Tibial nerve (tissue), 4 donors: ENCODE measurements at regions not wholly inside any gene's neighbourhood (a gene's known extent, or its start where the extent isn't known, plus 50 kb on each side); places are given as distances from the start of the nearest gene placed in this dataset.

Experiments
- DNase-seq, 2 donors: peaks; one replicate each; pipeline ENCODE4 v3.0.0-alpha.2; 2019; ENCODE audit warnings: low spot score in 2 of 2
- H3K27ac ChIP-seq, 4 donors: fragments of 200-600 bp; sonication (generic) in 3 of 4; one replicate each; pipeline ENCODE4 v1.5.1; 2017 to 2019; ENCODE audit warnings: mild to moderate bottlenecking in 1 of 4
- H3K27me3 ChIP-seq, 2 donors: fragments of 200-600 bp; sonication (generic) in 1 of 2; one replicate each; pipeline versions ENCODE4 v1.5.1 to v1.6.0; 2017 to 2019
- H3K36me3 ChIP-seq, 3 donors: fragments of 200-600 bp; sonication (generic); one replicate each; pipeline ENCODE4 v1.5.1; 2018 to 2019
- H3K4me1 ChIP-seq, 4 donors: fragments of 200-600 bp; sonication (generic) in 3 of 4; one replicate each; pipeline ENCODE4 v1.5.1; 2017 to 2019
- H3K4me3 ChIP-seq, 4 donors: fragments of 200-600 bp; sonication (generic) in 3 of 4; one replicate each; pipeline ENCODE4 v1.5.1; 2017 to 2019; ENCODE audit warnings: mild to moderate bottlenecking in 1 of 4, moderate library complexity in 1 of 4
- H3K9me3 ChIP-seq, 4 donors: fragments of 200-600 bp; sonication (generic) in 3 of 4; one replicate each; pipeline ENCODE4 v1.5.1; 2017 to 2019
- CTCF ChIP-seq, 5 experiments: fragments of 200-600 bp in 3 of 5; fragments of 450-650 bp in 2 of 5; sonication (generic) in 3 of 5; IDR thresholded peaks; one replicate each; pipeline ENCODE4 v1.5.1; 2016 to 2019; ENCODE audit warnings: antibody characterized with exemption in 5 of 5, mild to moderate bottlenecking in 3 of 5, moderate library complexity in 2 of 5
- EP300 ChIP-seq, 2 donors: sonication (generic); formaldehyde crosslinking; IDR thresholded peaks; one replicate each; pipeline ENCODE4 v1.6.1; 2017; ENCODE audit warnings: antibody characterized with exemption in 2 of 2, mild to moderate bottlenecking in 1 of 2
- POLR2A ChIP-seq, 2 donors: fragments of 450-650 bp; IDR thresholded peaks; one replicate each; pipeline ENCODE4 v1.6.1; 2017; ENCODE audit warnings: antibody characterized with exemption in 2 of 2, mild to moderate bottlenecking in 2 of 2, moderate library complexity in 2 of 2
- WGBS, 2 donors: methylation state at CpG; one replicate each; pipeline ENCODE4 v1.1.5; 2018; 5-methylcytosine and 5-hydroxymethylcytosine counted together

GRCh38 chr7:153430931-153431330, 621.3 kb upstream of the DPP6 start:
- no peak for DNase-seq
- H3K9me3 ChIP-seq = peaks cover 0 to 10% (median 0%) of the 10 kb centered on the region in 4 donors
- H3K27ac ChIP-seq = no peak overlapping the region
- H3K36me3 ChIP-seq = no peaks in the 10 kb centered on the region
- no peak for TF ChIP-seq CTCF (IDR thresholded peaks at IDR 0.05)
- no peak for TF ChIP-seq POLR2A (IDR thresholded peaks at IDR 0.05)
- H3K4me3 ChIP-seq = no peak overlapping the region
- H3K4me1 ChIP-seq = no peaks in the 10 kb centered on the region
- WGBS, 2 donors = 64 to 74% methylated on average over 5 of the region's 5 CpGs
- no peaks in the 10 kb centered on the region for H3K27me3 ChIP-seq

GRCh38 chr7:153432063-153432462, 620.1 kb upstream of the DPP6 start:
- WGBS, 2 donors = 44 to 45% methylated on average over 8 of the region's 8 CpGs
- H3K27ac ChIP-seq = no peak overlapping the region
- no peaks in the 10 kb centered on the region for H3K4me1 ChIP-seq
- TF ChIP-seq EP300 (IDR thresholded peaks at IDR 0.05) = no peak
- no peak for TF ChIP-seq POLR2A (IDR thresholded peaks at IDR 0.05)
- TF ChIP-seq CTCF (IDR thresholded peaks at IDR 0.05) = no peak
- DNase-seq = no peak
- H3K4me3 ChIP-seq = no peak overlapping the region
- no peaks in the 10 kb centered on the region for H3K27me3 ChIP-seq
- H3K36me3 ChIP-seq = no peaks in the 10 kb centered on the region
- H3K9me3 ChIP-seq = peaks cover 0 to 10% (median 0%) of the 10 kb centered on the region in 4 donors

DNA sequence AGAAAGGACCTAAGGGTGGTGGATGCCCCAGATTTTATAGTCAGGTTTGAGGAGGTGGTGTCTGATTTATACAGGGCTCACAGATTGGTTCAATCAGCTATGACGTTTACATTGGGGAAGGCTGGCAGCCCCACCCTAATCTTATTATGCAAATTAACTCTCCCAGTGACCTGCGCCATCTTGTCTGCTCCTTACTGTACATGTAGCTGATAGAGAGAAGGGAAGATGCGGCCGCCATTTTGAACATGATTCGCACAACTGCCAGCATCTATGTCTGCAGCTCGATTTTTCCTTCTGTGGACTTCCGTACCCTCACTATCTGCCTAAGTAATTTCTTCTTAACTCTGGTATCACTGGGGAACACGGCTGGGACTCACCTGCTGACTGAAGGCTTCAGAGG, 619.0 kb upstream of the DPP6 start:
- DNase-seq = no peak
- 91 to 92% methylated on average over 8 of the region's 8 CpGs for WGBS, 2 donors

DNA sequence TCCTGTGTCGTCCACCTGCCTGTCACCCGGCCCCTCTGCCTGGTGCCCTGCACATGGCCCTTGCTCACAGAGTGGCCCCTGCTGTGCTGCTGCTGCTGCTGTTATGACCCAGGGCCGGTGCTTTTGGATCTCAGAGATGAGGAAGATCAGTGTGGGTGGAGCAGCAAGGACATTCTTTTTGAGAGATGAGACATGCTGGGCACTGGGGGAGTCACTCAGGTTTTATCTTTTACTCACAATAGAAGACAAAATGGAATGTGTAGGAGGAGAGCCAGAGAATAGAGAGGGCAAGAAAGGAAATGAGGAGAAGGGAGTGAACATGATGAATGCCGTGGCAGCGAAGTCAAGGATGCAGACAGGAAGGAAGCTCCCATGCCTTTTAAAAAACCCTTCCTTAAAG, 611.5 kb upstream of the DPP6 start:
- TF ChIP-seq POLR2A (IDR thresholded peaks at IDR 0.05) (no peak), CTCF (IDR thresholded peaks at IDR 0.05) (no peak), EP300 (IDR thresholded peaks at IDR 0.05) (no peak)
- no peaks in the 10 kb centered on the region for H3K36me3 ChIP-seq
- H3K4me3 ChIP-seq = no peak overlapping the region
- DNase-seq = no peak
- no peak overlapping the region for H3K27ac ChIP-seq
- no peaks in the 10 kb centered on the region for H3K4me1 ChIP-seq
- H3K9me3 ChIP-seq = no peaks in the 10 kb centered on the region
- 65 to 68% methylated on average over 4 to 5 of the region's 5 CpGs for WGBS, 2 donors
- no peaks in the 10 kb centered on the region for H3K27me3 ChIP-seq

More for the DNA sequence above, 619.0 kb upstream of the DPP6 start:
- peaks cover 0 to 10% (median 0%) of the 10 kb centered on the region in 4 donors for H3K9me3 ChIP-seq
- H3K4me1 ChIP-seq = no peaks in the 10 kb centered on the region
- no peaks in the 10 kb centered on the region for H3K27me3 ChIP-seq
- H3K4me3 ChIP-seq = no peak overlapping the region
- H3K27ac ChIP-seq = no peak overlapping the region
- no peak for TF ChIP-seq EP300 (IDR thresholded peaks at IDR 0.05)
- no peak for TF ChIP-seq POLR2A (IDR thresholded peaks at IDR 0.05)
- TF ChIP-seq CTCF (IDR thresholded peaks at IDR 0.05) = no peak
- H3K36me3 ChIP-seq = no peaks in the 10 kb centered on the region

DNA sequence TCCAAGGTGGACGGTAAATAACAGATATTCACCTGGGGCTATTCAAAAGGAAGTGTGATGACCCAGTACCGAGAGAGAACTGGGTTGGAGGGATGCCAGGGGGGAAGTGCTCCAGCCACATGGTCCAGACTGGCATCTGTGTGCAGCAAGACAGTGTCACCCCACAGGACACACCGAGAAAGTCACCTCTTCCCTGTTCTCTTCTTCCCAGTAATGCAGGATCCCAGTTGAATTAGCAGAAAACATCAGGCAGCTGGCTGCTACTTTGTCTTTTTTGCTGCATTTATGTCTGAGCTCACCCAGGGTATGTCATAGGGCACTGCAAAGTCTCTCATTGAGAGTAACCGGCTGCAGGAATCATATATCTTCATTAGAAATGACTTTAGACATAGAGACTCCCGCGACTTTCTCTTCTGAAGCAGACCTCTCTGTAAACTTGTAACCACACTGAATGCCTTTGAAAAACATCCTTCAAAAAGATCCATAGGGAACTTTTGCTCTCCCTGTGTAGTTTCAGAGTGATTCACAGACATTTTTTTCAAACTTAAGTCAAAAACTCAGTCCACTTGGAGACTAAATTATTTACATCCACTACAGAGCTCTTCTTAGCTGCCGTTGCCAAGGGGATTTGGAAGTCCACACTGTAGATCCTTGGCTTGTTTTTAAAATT, 609.0 kb upstream of the DPP6 start:
- Histone ChIP-seq H3K4me1 (no peaks in the 10 kb centered on the region), H3K4me3 (no peak overlapping the region), H3K36me3 (no peaks in the 10 kb centered on the region), H3K9me3 (no peaks in the 10 kb centered on the region), H3K27ac (no peak overlapping the region), H3K27me3 (no peaks in the 10 kb centered on the region)
- TF ChIP-seq EP300 (IDR thresholded peaks at IDR 0.05) = no peak
- no peak for TF ChIP-seq CTCF (IDR thresholded peaks at IDR 0.05)
- no peak for TF ChIP-seq POLR2A (IDR thresholded peaks at IDR 0.05)
- DNase-seq = no peak
- WGBS, 2 donors = 25 to 39% methylated on average over 7 of the region's 7 CpGs
